HL-60 (cell line): ENCODE measurements at regions not wholly inside any gene's neighbourhood (a gene's known extent, or its start where the extent isn't known, plus 50 kb on each side); places are given as distances from the start of the nearest gene placed in this dataset.

Experiments used
- DNase-seq, 2 experiments: peaks; one replicate each; pipeline ENCODE4 v3.0.0-alpha.2; 2010 to 2020; ENCODE audit warnings: low read depth in 1 of 2, low spot score in 1 of 2
- H3K27ac ChIP-seq: fragments of 250-450 bp; sonication (Bioruptor Pico); replicated peaks from 2 replicates; pipeline ENCODE4 v1.5.1; 2020; ENCODE audit warnings: mild to moderate bottlenecking, moderate library complexity
- H3K27me3 ChIP-seq: fragments of 250-450 bp; sonication (Bioruptor Pico); 2 replicates; pipeline ENCODE4 v1.5.1; 2021; ENCODE audit warnings: mild to moderate bottlenecking, moderate library complexity; ENCODE audit not compliant: insufficient read depth, poor library complexity, severe bottlenecking
- H3K4me3 ChIP-seq: replicated peaks from 2 replicates; pipeline ENCODE4 v1.5.1; 2011; ENCODE audit warnings: mild to moderate bottlenecking, control low read depth, low read length; ENCODE audit not compliant: insufficient read depth
- CTCF ChIP-seq: IDR thresholded peaks from one replicate; pipeline ENCODE4 v1.5.1; 2011; ENCODE audit warnings: low read length, control low read depth, inconsistent platforms; ENCODE audit not compliant: insufficient read depth
- GABPA ChIP-seq: IDR thresholded peaks from 2 replicates; pipeline ENCODE4 v1.6.1; 2012; ENCODE audit warnings: low read depth
- POLR2AphosphoS5 ChIP-seq: IDR thresholded peaks from 2 replicates; pipeline ENCODE4 v1.6.1; 2012; ENCODE audit warnings: low read depth
- REST ChIP-seq: IDR thresholded peaks from 2 replicates; pipeline ENCODE4 v1.6.1; 2012; ENCODE audit warnings: low read depth; ENCODE audit not compliant: insufficient replicate concordance
- SPI1 ChIP-seq: IDR thresholded peaks from 2 replicates; pipeline ENCODE4 v1.6.1; 2012; ENCODE audit warnings: low read depth, mild to moderate bottlenecking, borderline replicate concordance

- no peaks in the 10 kb centered on the region for H3K27me3 ChIP-seq
- no peak overlapping the region for H3K27ac ChIP-seq
- DNase-seq: no peak
- H3K4me3 ChIP-seq: no peak overlapping the region
- no peak for TF ChIP-seq GABPA
- TF ChIP-seq CTCF: no peak
- TF ChIP-seq REST: no peak
- no peak for TF ChIP-seq SPI1
- TF ChIP-seq POLR2AphosphoS5: no peak
These were observed 746.7 kb upstream of the C9orf72 start for GRCh38 chr9:28319981-28320380.

- TF ChIP-seq CTCF (no peak), POLR2AphosphoS5 (no peak), GABPA (no peak), SPI1 (no peak), REST (no peak)
- no peak for DNase-seq
- Histone ChIP-seq H3K27me3 (no peaks in the 10 kb centered on the region), H3K27ac (no peak overlapping the region), H3K4me3 (no peak overlapping the region)
These were observed 747.3 kb upstream of the C9orf72 start for GRCh38 chr9:28320616-28321015.

GRCh38 chr9:28329323-28329722 is 756.0 kb upstream of the C9orf72 start:
- no peak overlapping the region for H3K4me3 ChIP-seq
- no peak overlapping the region for H3K27ac ChIP-seq
- DNase-seq: no peak
- no peak for TF ChIP-seq SPI1
- no peak for TF ChIP-seq GABPA
- TF ChIP-seq POLR2AphosphoS5: no peak
- TF ChIP-seq CTCF: no peak
- TF ChIP-seq REST: no peak
- no peaks in the 10 kb centered on the region for H3K27me3 ChIP-seq
